ENCODE measurements at regions not wholly inside any gene's neighbourhood (a gene's known extent, or its start where the extent isn't known, plus 50 kb on each side); places are given as distances from the start of the nearest gene placed in this dataset.
"Not testable (repeated sequence)": the region's sequence is repeated elsewhere in the genome, so short reads cannot be mapped to it uniquely, and the experiment has no call there.

- Histone ChIP-seq H3K36me3 (ENCODE audit: insufficient read depth in 1 of 2, low read depth in 1 of 2) (no peaks in the 10 kb centered on the region), H3K4me1 (no peaks in the 10 kb centered on the region), H3K4me3 (no peak overlapping the region), H3K27me3 (ENCODE audit: insufficient read depth in 3 of 3, low read length in 2 of 3) (no peaks in the 10 kb centered on the region), H3K27ac (no peak overlapping the region), H3K9me3 (no peaks in the 10 kb centered on the region)
- TF ChIP-seq CTCF (IDR thresholded peaks at IDR 0.05) = no peak
- DNase-seq (no peak), ATAC-seq (no peak)
- intact Hi-C loops (cut with DNase I) = no loop called here
- WGBS, 3 donors = 78 to 83% (median 79%) methylated on average over 3 of the region's 3 CpGs
Measured at GRCh38 chr2:52341732-52342131, 1309.8 kb upstream of the NRXN1 start.

GRCh38 chr2:52340171-52340570 is 1308.2 kb upstream of the NRXN1 start:
- Histone ChIP-seq H3K4me1 (no peaks in the 10 kb centered on the region), H3K9me3 (no peaks in the 10 kb centered on the region), H3K36me3 (ENCODE audit: insufficient read depth in 1 of 2, low read depth in 1 of 2) (no peaks in the 10 kb centered on the region), H3K27ac (no peak overlapping the region), H3K4me3 (no peak overlapping the region), H3K27me3 (ENCODE audit: insufficient read depth in 3 of 3, low read length in 2 of 3) (no peaks in the 10 kb centered on the region)
- no peak for TF ChIP-seq CTCF (IDR thresholded peaks at IDR 0.05)
- DNase-seq (no peak), ATAC-seq (no peak)
- intact Hi-C loops (cut with DNase I) = no loop called here
- WGBS, 3 donors = 16 to 33% (median 23%) methylated on average over 1 of the region's 1 CpG

- WGBS, 3 donors = 63 to 75% (median 72%) methylated on average over 7 of the region's 7 CpGs
- H3K9me3 ChIP-seq; H3K4me3 ChIP-seq; H3K36me3 ChIP-seq (ENCODE audit: insufficient read depth in 1 of 2, low read depth in 1 of 2); H3K27ac ChIP-seq; ATAC-seq; intact Hi-C loops (cut with DNase I); DNase-seq; H3K4me1 ChIP-seq; H3K27me3 ChIP-seq (ENCODE audit: insufficient read depth in 3 of 3, low read length in 2 of 3): not testable (repeated sequence)
Measured at GRCh38 chr2:52337786-52338185, 1305.9 kb upstream of the NRXN1 start.

- Histone ChIP-seq H3K27ac (no peak overlapping the region), H3K36me3 (ENCODE audit: insufficient read depth in 1 of 2, low read depth in 1 of 2) (no peaks in the 10 kb centered on the region), H3K27me3 (ENCODE audit: insufficient read depth in 3 of 3, low read length in 2 of 3) (no peaks in the 10 kb centered on the region), H3K9me3 (no peaks in the 10 kb centered on the region), H3K4me1 (no peaks in the 10 kb centered on the region), H3K4me3 (no peak overlapping the region)
- TF ChIP-seq CTCF (IDR thresholded peaks at IDR 0.05) = no peak
- DNase-seq (no peak), ATAC-seq (no peak)
- WGBS, 3 donors = 42 to 53% (median 45%) methylated on average over 2 of the region's 2 CpGs
- intact Hi-C loops (cut with DNase I) = no loop called here
Measured at GRCh38 chr2:52336951-52337350, 1305.0 kb upstream of the NRXN1 start.

- H3K36me3 ChIP-seq (ENCODE audit: insufficient read depth in 1 of 2, low read depth in 1 of 2) = no peaks in the 10 kb centered on the region
- H3K4me1 ChIP-seq = no peaks in the 10 kb centered on the region
- H3K4me3 ChIP-seq = no peak overlapping the region
- DNase-seq (no peak), ATAC-seq (no peak)
- 20 to 42% (median 35%) methylated on average over 1 of the region's 1 CpG for WGBS, 3 donors
- no peaks in the 10 kb centered on the region for H3K9me3 ChIP-seq
- H3K27me3 ChIP-seq (ENCODE audit: insufficient read depth in 3 of 3, low read length in 2 of 3) = no peaks in the 10 kb centered on the region
- H3K27ac ChIP-seq = no peak overlapping the region
- no peak for TF ChIP-seq CTCF (IDR thresholded peaks at IDR 0.05)
- intact Hi-C loops (cut with DNase I) = no loop called here
Measured at GRCh38 chr2:52335727-52336126, 1303.8 kb upstream of the NRXN1 start.

Measured in psoas muscle (tissue), 7 donors.